ENCODE measurements at regions not wholly inside any gene's neighbourhood (a gene's known extent, or its start where the extent isn't known, plus 50 kb on each side); places are given as distances from the start of the nearest gene placed in this dataset.
"Not testable (repeated sequence)": the region's sequence is repeated elsewhere in the genome, so short reads cannot be mapped to it uniquely, and the experiment has no call there.

GRCh38 chr2:19615402-19615801, 257.0 kb upstream of the OSR1 start:
- TF ChIP-seq POLR2A, CTCF (IDR thresholded peaks at IDR 0.05): not testable (repeated sequence)

Data from adrenal gland (tissue), 5 donors.